Spleen (tissue), 11 donors: ENCODE measurements at regions not wholly inside any gene's neighbourhood (a gene's known extent, or its start where the extent isn't known, plus 50 kb on each side); places are given as distances from the start of the nearest gene placed in this dataset.
A peak's percentile ranks its signal among the peaks of the same experiment; 100 is the strongest.

Experiments
- DNase-seq: peaks from one replicate; pipeline ENCODE4 v3.0.0-alpha.2; 2020
- H3K27ac ChIP-seq, 8 donors: fragments of 200-600 bp; sonication (generic) in 7 of 8; 1 replicate in 4 of 8; 2 replicates in 4 of 8; pipeline versions ENCODE4 v1.5.0 to v1.8.0; 2016 to 2021; ENCODE audit warnings: inconsistent platforms in 4 of 8, mild to moderate bottlenecking in 4 of 8, moderate library complexity in 1 of 8
- H3K27me3 ChIP-seq, 7 donors: fragments of 200-600 bp; sonication (generic) in 6 of 7; replicated peaks in 1 of 7; 1 replicate in 4 of 7; 2 replicates in 3 of 7; pipeline versions ENCODE4 v1.5.0 to v1.8.0; 2016 to 2021; ENCODE audit warnings: inconsistent platforms in 3 of 7, mild to moderate bottlenecking in 1 of 7
- H3K36me3 ChIP-seq, 6 donors: fragments of 200-600 bp; sonication (generic) in 5 of 6; 1 replicate in 4 of 6; 2 replicates in 2 of 6; pipeline versions ENCODE4 v1.5.0 to v1.8.0; 2016 to 2021; ENCODE audit warnings: inconsistent platforms in 2 of 6
- H3K4me1 ChIP-seq, 6 donors: fragments of 200-600 bp; sonication (generic) in 5 of 6; 1 replicate in 3 of 6; 2 replicates in 3 of 6; pipeline versions ENCODE4 v1.5.0 to v1.8.0; 2016 to 2021; ENCODE audit warnings: inconsistent platforms in 3 of 6
- H3K4me3 ChIP-seq, 8 donors: fragments of 200-600 bp; sonication (generic) in 7 of 8; 1 replicate in 4 of 8; 2 replicates in 4 of 8; pipeline versions ENCODE4 v1.5.0 to v1.8.0; 2016 to 2021; ENCODE audit warnings: inconsistent platforms in 4 of 8, mild to moderate bottlenecking in 4 of 8, moderate library complexity in 2 of 8
- H3K9me3 ChIP-seq, 8 donors: fragments of 200-600 bp; sonication (generic) in 7 of 8; 1 replicate in 4 of 8; 2 replicates in 4 of 8; pipeline versions ENCODE4 v1.5.0 to v1.8.0; 2016 to 2021; ENCODE audit warnings: inconsistent platforms in 4 of 8
- POLR2A ChIP-seq, 3 donors: fragments of 450-650 bp; IDR thresholded peaks; one replicate each; pipeline ENCODE4 v1.5.1; 2017; ENCODE audit warnings: antibody characterized with exemption in 3 of 3, mild to moderate bottlenecking in 1 of 3
- POLR2AphosphoS5 ChIP-seq, 3 donors: sonication (generic); formaldehyde crosslinking; IDR thresholded peaks; one replicate each; pipeline ENCODE4 v1.5.1; 2017; ENCODE audit warnings: antibody characterized with exemption in 3 of 3
- WGBS, 5 donors: extraction: QIAGEN DNeasy Blood & Tissue Kit in 3 of 5; methylation state at CpG; one replicate each; pipeline versions ENCODE4 v1.1.5 to v1.1.7; 2013 to 2018; 5-methylcytosine and 5-hydroxymethylcytosine counted together
- intact Hi-C: fragments of 100-400 bp; cut with DNase I; formaldehyde crosslinking; loops from one replicate; pipeline ENCODE4 v1.15.0; 2023; ENCODE audit warnings: low total_unique reads
- TF ChIP-seq, protein P1 (sequence below), 11 experiments: fragments of 200-600 bp in 7 of 11; fragments of 450-650 bp in 4 of 11; sonication (generic) in 4 of 11; IDR thresholded peaks in 8 of 11; conservative IDR thresholded peaks in 3 of 11; 1 replicate in 7 of 11; 2 replicates in 4 of 11; pipeline versions ENCODE4 v1.4.0 to v1.8.0; 2016 to 2021; ENCODE audit warnings: antibody characterized with exemption in 11 of 11, inconsistent platforms in 4 of 11, mild to moderate bottlenecking in 1 of 11
- donor health status: healthy with polysubstance abuse.
- donor health status: DM: no; HTN: no; CAD: no; lungs with moderate emphysema.
- donor health status: DM: no; HTN: no; CAD: no.
- donor health status: Bipolar disorder and iron deficiency.
- donor health status: healthy.
- donor health status: DM: no; HTN: no; CAD: no.
- donor health status: DM: yes; HTN: yes; CAD: no.

GRCh38 chr10:124249196-124249595, 155.8 kb upstream of the CHST15 start:
- TF ChIP-seq POLR2AphosphoS5 (IDR thresholded peaks at IDR 0.05): no peak
- TF ChIP-seq, protein P1, sequence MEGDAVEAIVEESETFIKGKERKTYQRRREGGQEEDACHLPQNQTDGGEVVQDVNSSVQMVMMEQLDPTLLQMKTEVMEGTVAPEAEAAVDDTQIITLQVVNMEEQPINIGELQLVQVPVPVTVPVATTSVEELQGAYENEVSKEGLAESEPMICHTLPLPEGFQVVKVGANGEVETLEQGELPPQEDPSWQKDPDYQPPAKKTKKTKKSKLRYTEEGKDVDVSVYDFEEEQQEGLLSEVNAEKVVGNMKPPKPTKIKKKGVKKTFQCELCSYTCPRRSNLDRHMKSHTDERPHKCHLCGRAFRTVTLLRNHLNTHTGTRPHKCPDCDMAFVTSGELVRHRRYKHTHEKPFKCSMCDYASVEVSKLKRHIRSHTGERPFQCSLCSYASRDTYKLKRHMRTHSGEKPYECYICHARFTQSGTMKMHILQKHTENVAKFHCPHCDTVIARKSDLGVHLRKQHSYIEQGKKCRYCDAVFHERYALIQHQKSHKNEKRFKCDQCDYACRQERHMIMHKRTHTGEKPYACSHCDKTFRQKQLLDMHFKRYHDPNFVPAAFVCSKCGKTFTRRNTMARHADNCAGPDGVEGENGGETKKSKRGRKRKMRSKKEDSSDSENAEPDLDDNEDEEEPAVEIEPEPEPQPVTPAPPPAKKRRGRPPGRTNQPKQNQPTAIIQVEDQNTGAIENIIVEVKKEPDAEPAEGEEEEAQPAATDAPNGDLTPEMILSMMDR (IDR thresholded peaks at IDR 0.05 in 8 of 11, conservative IDR thresholded peaks at IDR 0.05 in 3 of 11): no peak
- no peak for TF ChIP-seq POLR2A (IDR thresholded peaks at IDR 0.05)
- Histone ChIP-seq H3K27ac (no peak overlapping the region), H3K36me3 (no peaks in the 10 kb centered on the region), H3K4me1 (peaks cover 10 to 61% (median 32%) of the 10 kb centered on the region in 6 donors), H3K4me3 (no peak overlapping the region), H3K27me3 (no peaks in the 10 kb centered on the region), H3K9me3 (no peaks in the 10 kb centered on the region)
- intact Hi-C loops: no loop called here
- WGBS, 5 donors: 76 to 85% (median 80%) methylated on average over 6 of the region's 6 CpGs
- no peak for DNase-seq

- Histone ChIP-seq H3K36me3 (no peaks in the 10 kb centered on the region), H3K27ac (no peak overlapping the region), H3K27me3 (no peaks in the 10 kb centered on the region), H3K4me3 (no peak overlapping the region), H3K9me3 (no peaks in the 10 kb centered on the region), H3K4me1 (peaks cover 10 to 60% (median 32%) of the 10 kb centered on the region in 6 donors)
- 76 to 89% (median 83%) methylated on average over 18 of the region's 18 CpGs for WGBS, 5 donors
- no peak for TF ChIP-seq POLR2A (IDR thresholded peaks at IDR 0.05)
- no peak for TF ChIP-seq POLR2AphosphoS5 (IDR thresholded peaks at IDR 0.05)
- TF ChIP-seq, protein P1 (IDR thresholded peaks at IDR 0.05 in 8 of 11, conservative IDR thresholded peaks at IDR 0.05 in 3 of 11): no peak
- DNase-seq: no peak
- intact Hi-C loops: no loop called here
Observed at GRCh38 chr10:124248056-124249045, 155.0 kb upstream of the CHST15 start.

- no peak for TF ChIP-seq POLR2A (IDR thresholded peaks at IDR 0.05)
- TF ChIP-seq, protein P1 (IDR thresholded peaks at IDR 0.05 in 8 of 11, conservative IDR thresholded peaks at IDR 0.05 in 3 of 11): no peak
- peak in 2 of 3 donors; percentile 34 to 44 for TF ChIP-seq POLR2AphosphoS5 (IDR thresholded peaks at IDR 0.05)
- Histone ChIP-seq H3K27me3 (no peaks in the 10 kb centered on the region), H3K4me3 (no peak overlapping the region), H3K36me3 (no peaks in the 10 kb centered on the region), H3K27ac (no peak overlapping the region), H3K9me3 (peaks cover 0 to 2% (median 0%) of the 10 kb centered on the region in 8 donors), H3K4me1 (peaks cover 9 to 40% (median 17%) of the 10 kb centered on the region in 6 donors)
- WGBS, 5 donors: 74 to 83% (median 77%) methylated on average over 7 to 11 of the region's 11 CpGs
- intact Hi-C loops: no loop called here
- DNase-seq: no peak
Observed at GRCh38 chr10:124245806-124246440, 152.5 kb upstream of the CHST15 start.

- H3K36me3 ChIP-seq: no peaks in the 10 kb centered on the region
- intact Hi-C loops: no loop called here
- peak; percentile 41 for DNase-seq
- H3K27me3 ChIP-seq: no peaks in the 10 kb centered on the region
- 77 to 95% (median 85%) methylated on average over 7 to 8 of the region's 8 CpGs for WGBS, 5 donors
- no peak overlapping the region for H3K4me3 ChIP-seq
- H3K9me3 ChIP-seq: peaks cover 0 to 2% (median 0%) of the 10 kb centered on the region in 8 donors
- no peak overlapping the region for H3K27ac ChIP-seq
- TF ChIP-seq, protein P1 (IDR thresholded peaks at IDR 0.05 in 8 of 11, conservative IDR thresholded peaks at IDR 0.05 in 3 of 11): no peak
- TF ChIP-seq POLR2AphosphoS5 (IDR thresholded peaks at IDR 0.05) (no peak), POLR2A (IDR thresholded peaks at IDR 0.05) (no peak)
- peaks cover 2 to 33% (median 10%) of the 10 kb centered on the region in 6 donors for H3K4me1 ChIP-seq
Observed at GRCh38 chr10:124245191-124245590, 151.8 kb upstream of the CHST15 start.
